ENCODE measurements at regions not wholly inside any gene's neighbourhood (a gene's known extent, or its start where the extent isn't known, plus 50 kb on each side); places are given as distances from the start of the nearest gene placed in this dataset.

DNA sequence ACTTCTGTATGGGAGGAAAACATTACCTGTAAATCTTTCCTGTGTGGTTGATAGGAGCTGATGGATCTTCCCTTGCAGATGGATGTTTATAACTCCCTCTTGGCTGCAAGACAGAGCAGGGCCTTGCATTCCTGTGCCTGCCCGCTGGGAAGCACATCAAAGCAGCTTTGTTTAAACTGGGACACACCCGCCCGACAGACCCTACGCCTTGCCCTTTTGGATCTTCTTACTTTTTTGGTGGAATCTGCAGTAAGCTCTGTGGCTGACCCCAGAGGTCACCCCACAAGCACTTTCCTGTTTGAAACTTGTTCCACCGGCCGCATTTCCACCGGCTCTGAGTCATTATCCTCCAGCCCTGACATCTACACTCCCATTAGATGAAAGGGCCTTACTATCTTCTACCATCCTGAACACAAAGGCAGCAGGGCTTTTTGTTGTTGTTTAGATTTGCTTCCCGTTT lies 244.1 kb upstream of the STT3B start:
- TF ChIP-seq, protein P1, sequence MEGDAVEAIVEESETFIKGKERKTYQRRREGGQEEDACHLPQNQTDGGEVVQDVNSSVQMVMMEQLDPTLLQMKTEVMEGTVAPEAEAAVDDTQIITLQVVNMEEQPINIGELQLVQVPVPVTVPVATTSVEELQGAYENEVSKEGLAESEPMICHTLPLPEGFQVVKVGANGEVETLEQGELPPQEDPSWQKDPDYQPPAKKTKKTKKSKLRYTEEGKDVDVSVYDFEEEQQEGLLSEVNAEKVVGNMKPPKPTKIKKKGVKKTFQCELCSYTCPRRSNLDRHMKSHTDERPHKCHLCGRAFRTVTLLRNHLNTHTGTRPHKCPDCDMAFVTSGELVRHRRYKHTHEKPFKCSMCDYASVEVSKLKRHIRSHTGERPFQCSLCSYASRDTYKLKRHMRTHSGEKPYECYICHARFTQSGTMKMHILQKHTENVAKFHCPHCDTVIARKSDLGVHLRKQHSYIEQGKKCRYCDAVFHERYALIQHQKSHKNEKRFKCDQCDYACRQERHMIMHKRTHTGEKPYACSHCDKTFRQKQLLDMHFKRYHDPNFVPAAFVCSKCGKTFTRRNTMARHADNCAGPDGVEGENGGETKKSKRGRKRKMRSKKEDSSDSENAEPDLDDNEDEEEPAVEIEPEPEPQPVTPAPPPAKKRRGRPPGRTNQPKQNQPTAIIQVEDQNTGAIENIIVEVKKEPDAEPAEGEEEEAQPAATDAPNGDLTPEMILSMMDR (conservative IDR thresholded peaks at IDR 0.05), result no peak
- no peak for TF ChIP-seq EZH2 (IDR thresholded peaks at IDR 0.05; ENCODE audit: low read depth)
